ENCODE measurements at regions not wholly inside any gene's neighbourhood (a gene's known extent, or its start where the extent isn't known, plus 50 kb on each side); places are given as distances from the start of the nearest gene placed in this dataset.

DNA sequence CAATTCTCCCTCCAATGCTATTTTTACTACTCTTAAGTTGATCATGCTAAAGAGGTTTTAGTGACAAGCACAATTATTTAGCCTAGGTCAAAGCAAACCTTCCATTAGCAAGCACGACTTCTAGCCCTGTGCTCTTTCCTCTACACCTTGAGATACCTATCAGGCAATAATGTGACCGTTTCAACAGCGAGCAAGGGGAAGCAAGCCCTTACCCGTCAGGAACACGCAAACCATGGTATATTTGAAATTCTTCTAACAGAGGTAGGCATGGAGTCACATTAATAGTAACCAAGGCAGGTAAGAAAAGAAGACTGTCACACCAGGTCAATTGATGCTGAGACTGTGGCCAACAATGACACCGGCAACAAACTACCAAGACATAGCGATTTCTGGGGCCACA, 68.9 kb upstream of the VGLL4 start:
- no peak for TF ChIP-seq EZH2phosphoT487 (IDR thresholded peaks at IDR 0.05; ENCODE audit: borderline replicate concordance, low read length)
- TF ChIP-seq, protein P1, sequence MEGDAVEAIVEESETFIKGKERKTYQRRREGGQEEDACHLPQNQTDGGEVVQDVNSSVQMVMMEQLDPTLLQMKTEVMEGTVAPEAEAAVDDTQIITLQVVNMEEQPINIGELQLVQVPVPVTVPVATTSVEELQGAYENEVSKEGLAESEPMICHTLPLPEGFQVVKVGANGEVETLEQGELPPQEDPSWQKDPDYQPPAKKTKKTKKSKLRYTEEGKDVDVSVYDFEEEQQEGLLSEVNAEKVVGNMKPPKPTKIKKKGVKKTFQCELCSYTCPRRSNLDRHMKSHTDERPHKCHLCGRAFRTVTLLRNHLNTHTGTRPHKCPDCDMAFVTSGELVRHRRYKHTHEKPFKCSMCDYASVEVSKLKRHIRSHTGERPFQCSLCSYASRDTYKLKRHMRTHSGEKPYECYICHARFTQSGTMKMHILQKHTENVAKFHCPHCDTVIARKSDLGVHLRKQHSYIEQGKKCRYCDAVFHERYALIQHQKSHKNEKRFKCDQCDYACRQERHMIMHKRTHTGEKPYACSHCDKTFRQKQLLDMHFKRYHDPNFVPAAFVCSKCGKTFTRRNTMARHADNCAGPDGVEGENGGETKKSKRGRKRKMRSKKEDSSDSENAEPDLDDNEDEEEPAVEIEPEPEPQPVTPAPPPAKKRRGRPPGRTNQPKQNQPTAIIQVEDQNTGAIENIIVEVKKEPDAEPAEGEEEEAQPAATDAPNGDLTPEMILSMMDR (IDR thresholded peaks at IDR 0.05; ENCODE audit: low read depth, low read length, poor library complexity, severe bottlenecking) = no peak
